K562 (cell line): ENCODE measurements at regions not wholly inside any gene's neighbourhood (a gene's known extent, or its start where the extent isn't known, plus 50 kb on each side); places are given as distances from the start of the nearest gene placed in this dataset.

ENCODE experiments used
- ATAC-seq: fragments of 200-7000 bp; cut with Tn5 transposase; 3 replicates; pipeline ENCODE4 v1.9.1; 2020; ENCODE audit warnings: moderate library complexity
- BruUV-seq: library from RNA; stranded (reverse); fragments of 400-500 nt; replicated peaks from 2 replicates; lab custom pipeline; 2021; lab: Mats Ljungman, UMichigan
- CTCF ChIA-PET: fragments of 300-600 bp; formaldehyde crosslinking; extraction: SDS; loops from one replicate; lab custom pipeline; 2021; ENCODE audit warnings: low intra/inter-chr PET ratio; lab: Yijun Ruan, JAX
- POLR2A ChIA-PET: fragments of 300-600, 350-650 bp; sonication (Branson Sonifier 250); formaldehyde crosslinking; extraction: SDS; loops from one replicate; lab custom pipeline; 2021; ENCODE audit warnings: antibody characterized with exemption, inconsistent platforms; lab: Yijun Ruan, JAX
- DNase-seq, 4 experiments: peaks; one replicate each; pipeline versions ENCODE4 v3.0.0 to v3.0.0-alpha.2; 2011 to 2018; ENCODE audit warnings: low spot score in 3 of 4, mixed read lengths in 3 of 4; ENCODE audit errors: extremely low read depth in 1 of 4
- FAIRE-seq: peaks from 2 replicates; lab custom pipeline; 2011; peaks lifted over from hg19 to GRCh38; lab: Jason Lieb, UNC
- H2AFZ ChIP-seq: 2 replicates; pipeline ENCODE4 v1.6.0; 2011; ENCODE audit warnings: low read depth, low read length, control low read depth, inconsistent platforms
- H3K27ac ChIP-seq: fragments of 200-600 bp; 3 replicates; pipeline ENCODE4 v1.8.0; 2011; ENCODE audit warnings: low read depth, mild to moderate bottlenecking, control low read depth, inconsistent platforms, low read length, moderate library complexity, mixed read lengths; ENCODE audit errors: extremely low read depth
- H3K27me3 ChIP-seq, 2 experiments: fragments of 300-600 bp in 1 of 2; 2 replicates in 1 of 2; 3 replicates in 1 of 2; pipeline versions ENCODE4 v1.6.0 to v1.8.0; 2011; ENCODE audit warnings: inconsistent platforms in 2 of 2, low read length in 2 of 2, mild to moderate bottlenecking in 1 of 2, mixed read lengths in 1 of 2, moderate library complexity in 1 of 2; ENCODE audit not compliant: control insufficient read depth in 2 of 2, insufficient read depth in 2 of 2
- H3K36me3 ChIP-seq: fragments of 300-600 bp; 3 replicates; pipeline ENCODE4 v1.8.0; 2011; ENCODE audit warnings: mild to moderate bottlenecking, low read length, inconsistent platforms; ENCODE audit not compliant: control insufficient read depth, insufficient read depth
- H3K4me1 ChIP-seq, 2 experiments: fragments of 200-600 bp in 1 of 2; replicated peaks in 1 of 2; 2 replicates in 1 of 2; 3 replicates in 1 of 2; pipeline versions ENCODE4 v1.5.1 to v1.8.0; 2011; ENCODE audit warnings: inconsistent platforms in 2 of 2, low read length in 2 of 2, mild to moderate bottlenecking in 1 of 2, mixed read lengths in 1 of 2, moderate library complexity in 1 of 2; ENCODE audit not compliant: control insufficient read depth in 2 of 2, insufficient read depth in 2 of 2
- H3K4me2 ChIP-seq: 2 replicates; pipeline ENCODE4 v1.6.1; 2011; ENCODE audit warnings: low read length, control low read depth, inconsistent platforms, mixed read lengths; ENCODE audit not compliant: insufficient read depth
- H3K4me3 ChIP-seq: fragments of 200-600 bp; sonication (generic), shearing (Covaris generic); 2 replicates; pipeline ENCODE4 v1.5.1; 2016; ENCODE audit warnings: control low read depth, inconsistent platforms
- H3K79me2 ChIP-seq: fragments of 200-600 bp; 3 replicates; pipeline ENCODE4 v1.8.0; 2011; ENCODE audit warnings: low read length, inconsistent platforms; ENCODE audit not compliant: control insufficient read depth, insufficient read depth
- H3K9ac ChIP-seq, 2 experiments: 2 replicates each; pipeline versions ENCODE4 v1.6.0 to v1.6.1; 2011; ENCODE audit warnings: low read depth in 2 of 2, low read length in 2 of 2, control low read depth in 1 of 2, inconsistent platforms in 1 of 2, mild to moderate bottlenecking in 1 of 2, mixed read lengths in 1 of 2; ENCODE audit not compliant: insufficient read depth in 1 of 2
- H3K9me1 ChIP-seq: one replicate; pipeline ENCODE4 v1.6.0; 2011; ENCODE audit warnings: inconsistent platforms, mild to moderate bottlenecking, low read length, moderate library complexity; ENCODE audit not compliant: control insufficient read depth, insufficient read depth
- H3K9me3 ChIP-seq: replicated peaks from 2 replicates; pipeline ENCODE4 v1.5.1; 2011; ENCODE audit warnings: low read depth, low read length, inconsistent platforms; ENCODE audit not compliant: control insufficient read depth, insufficient read depth
- H4K20me1 ChIP-seq: replicated peaks from 2 replicates; pipeline ENCODE4 v1.6.1; 2011; ENCODE audit warnings: low read length, inconsistent platforms, mixed read lengths; ENCODE audit not compliant: control insufficient read depth, insufficient read depth
- BHLHE40 ChIP-seq: IDR thresholded peaks from 2 replicates; pipeline ENCODE4 v1.6.1; 2011; ENCODE audit warnings: low read length, improper control_type of control experiment
- CBX2 ChIP-seq: fragments of 200-600 bp; sonication (generic); IDR thresholded peaks from one replicate; pipeline ENCODE4 v1.6.1; 2012; ENCODE audit warnings: mild to moderate bottlenecking, low read length, inconsistent platforms; ENCODE audit not compliant: insufficient read depth, poor library complexity, severe bottlenecking
- CHCHD3 ChIP-seq: fragments of 250-450 bp; sonication (Bioruptor Pico); IDR thresholded peaks from 2 replicates; pipeline ENCODE4 v2.1.2; 2022; ENCODE audit warnings: mild to moderate bottlenecking
- ESRRB ChIP-seq: fragments of 250-450 bp; sonication (Bioruptor Pico); IDR thresholded peaks from 2 replicates; pipeline ENCODE4 v1.5.0; 2020; ENCODE audit warnings: mild to moderate bottlenecking, moderate library complexity, borderline replicate concordance
- MBD2 ChIP-seq: sonication (generic); IDR thresholded peaks from 2 replicates; pipeline ENCODE4 v1.6.1; 2016; ENCODE audit warnings: low read depth, borderline replicate concordance
- NFIX ChIP-seq: fragments of 250-450 bp; sonication (Bioruptor Pico); IDR thresholded peaks from 2 replicates; pipeline ENCODE4 v1.4.0; 2020; ENCODE audit warnings: low read depth, mild to moderate bottlenecking, moderate library complexity
- PPARD ChIP-seq: fragments of 250-450 bp; sonication (Bioruptor Pico); IDR thresholded peaks from 2 replicates; pipeline ENCODE4 v1.8.0; 2022; ENCODE audit warnings: inconsistent platforms, mild to moderate bottlenecking, moderate library complexity
- THAP12 ChIP-seq: fragments of 250-450 bp; sonication (Bioruptor Pico); IDR thresholded peaks from 2 replicates; pipeline ENCODE4 v1.9.0; 2021; ENCODE audit warnings: mild to moderate bottlenecking, inconsistent platforms
- ZBTB49 ChIP-seq: sonication (generic); formaldehyde crosslinking; IDR thresholded peaks from 2 replicates; pipeline ENCODE4 v1.8.0; 2022; ENCODE audit warnings: missing genetic modification reagents, mild to moderate bottlenecking, borderline replicate concordance
- ZNF3 ChIP-seq: fragments of 250-450 bp; sonication (Bioruptor Pico); IDR thresholded peaks from 2 replicates; pipeline ENCODE4 v1.5.0; 2021; ENCODE audit warnings: mild to moderate bottlenecking, moderate library complexity
- ZNF316 ChIP-seq: fragments of 450-650 bp; IDR thresholded peaks from 2 replicates; pipeline ENCODE4 v1.6.1; 2016
- ZNF324 ChIP-seq: fragments of 250-450 bp; sonication (Bioruptor Pico); IDR thresholded peaks from 2 replicates; pipeline ENCODE4 v1.4.0; 2020; ENCODE audit warnings: mild to moderate bottlenecking
- ZNF696 ChIP-seq: fragments of 250-450 bp; sonication (Bioruptor Pico); conservative IDR thresholded peaks from 2 replicates; pipeline ENCODE4 v1.4.0; 2020; ENCODE audit warnings: mild to moderate bottlenecking, moderate library complexity
- WGBS: fragments of 100-300 bp; shearing (Covaris generic); methylation state at CpG from one replicate; pipeline ENCODE4 v1.1.6; 2016; ENCODE audit warnings: low coverage, mixed read lengths; ENCODE audit not compliant: insufficient coverage; ENCODE audit errors: missing lambda C conversion rate; 5-methylcytosine and 5-hydroxymethylcytosine counted together
- in situ Hi-C: fragments of 300-500 bp; cut with MboI; formaldehyde crosslinking; loops from 4 replicates; pipeline ENCODE4 v1.15.0; 2018; ENCODE audit warnings: inconsistent platforms, mixed read lengths
- intact Hi-C: fragments of 100-400 bp; cut with micrococcal nuclease; formaldehyde crosslinking; loops from 2 replicates; pipeline ENCODE4 v1.14.2; 2022

DNA sequence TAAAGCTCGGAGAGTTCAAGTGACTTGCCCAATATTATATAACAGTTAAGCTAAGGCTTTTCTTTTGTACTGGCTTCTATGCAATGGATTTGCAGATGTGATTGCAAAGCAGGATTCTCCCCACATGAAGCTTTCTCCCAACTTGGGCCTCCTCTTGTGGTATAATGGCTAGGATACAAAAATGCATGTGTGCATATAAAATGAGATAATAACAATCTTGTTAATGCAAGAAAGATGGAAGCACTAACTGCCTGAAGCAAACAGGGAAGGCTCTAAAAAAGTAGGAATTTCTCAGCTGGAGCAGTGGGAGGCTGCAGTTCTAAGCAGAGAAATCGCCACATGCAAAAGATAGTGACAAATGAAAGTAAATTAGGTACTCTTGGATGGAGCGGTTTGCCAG is 444.2 kb upstream of the RIOK2 start:
- no peaks in the 10 kb centered on the region for H4K20me1 ChIP-seq
- no peaks in the 10 kb centered on the region for H3K9me1 ChIP-seq
- ATAC-seq: no peak
- H3K9ac ChIP-seq: no peak overlapping the region
- TF ChIP-seq CBX2 (no peak), PPARD (CRISPR knock-in tag) (no peak), CHCHD3 (no peak), ZNF3 (CRISPR knock-in tag) (no peak), BHLHE40 (no peak), ZNF696 (CRISPR knock-in tag) (no peak), ZNF324 (CRISPR knock-in tag) (no peak), MBD2 (no peak)
- H3K4me1 ChIP-seq: no peaks in the 10 kb centered on the region
- CTCF ChIA-PET: no interaction called here
- no peaks in the 10 kb centered on the region for H3K36me3 ChIP-seq
- no peaks in the 10 kb centered on the region for H3K27me3 ChIP-seq
- H3K79me2 ChIP-seq: no peaks in the 10 kb centered on the region
- H3K9me3 ChIP-seq: peaks cover 1% of the 10 kb centered on the region; the same call in 1 of the 2 replicates
- no peak overlapping the region for H2AFZ ChIP-seq
- no peak overlapping the region for H3K27ac ChIP-seq
- FAIRE-seq: no peak
- H3K4me2 ChIP-seq: no peak overlapping the region
- no TSS peak for BruUV-seq
- intact Hi-C loops: no loop called here
- 0% methylated on average over 3 of the region's 3 CpGs for WGBS
- in situ Hi-C loops: no loop called here
- no peak for DNase-seq
- POLR2A ChIA-PET: no interaction called here
- no peak overlapping the region for H3K4me3 ChIP-seq

- Histone ChIP-seq H3K4me1 (no peaks in the 10 kb centered on the region), H3K36me3 (no peaks in the 10 kb centered on the region), H3K9ac (no peak overlapping the region), H3K9me3 (peaks cover 1% of the 10 kb centered on the region; the same call in 1 of the 2 replicates), H2AFZ (no peak overlapping the region), H4K20me1 (no peaks in the 10 kb centered on the region), H3K27ac (no peak overlapping the region), H3K4me3 (no peak overlapping the region), H3K9me1 (no peaks in the 10 kb centered on the region), H3K4me2 (no peak overlapping the region), H3K79me2 (no peaks in the 10 kb centered on the region), H3K27me3 (no peaks in the 10 kb centered on the region)
- in situ Hi-C loops (no loop called here), intact Hi-C loops (no loop called here)
- CTCF ChIA-PET: no interaction called here
- no TSS peak for BruUV-seq
- ATAC-seq (no peak), DNase-seq (no peak), FAIRE-seq (no peak)
- TF ChIP-seq ZNF316: no peak
- TF ChIP-seq ZBTB49 (CRISPR knock-in tag): no peak
- TF ChIP-seq ESRRB: no peak
- no peak for TF ChIP-seq THAP12 (CRISPR knock-in tag)
- TF ChIP-seq NFIX (CRISPR knock-in tag): no peak
- POLR2A ChIA-PET: no interaction called here
- 0% methylated on average over 1 of the region's 1 CpG for WGBS
Observed at GRCh38 chr5:97628031-97628430, 445.0 kb upstream of the RIOK2 start.
